Stimulated activated CD4-positive, alpha-beta T cell treated with anti-CD3 and anti-CD28 coated beads, Interleukin-12 subunit alpha, Interleukin-12 subunit beta, amount 100 ng/mL, for 4 hours (primary cell): ENCODE measurements at regions not wholly inside any gene's neighbourhood (a gene's known extent, or its start where the extent isn't known, plus 50 kb on each side); places are given as distances from the start of the nearest gene placed in this dataset.

Experiments
- DNase-seq: peaks from one replicate; pipeline ENCODE4 v3.0.0-alpha.2; 2020

GRCh38 chr5:68432682-68433081 lies 217.1 kb downstream of the PIK3R1 start:
- peak; percentile 7 for DNase-seq

- no peak for DNase-seq
Measured at GRCh38 chr5:68433526-68433922, 218.0 kb downstream of the PIK3R1 start.

- DNase-seq: peak; percentile 89
Measured at GRCh38 chr5:68433923-68434879, 218.6 kb downstream of the PIK3R1 start.

GRCh38 chr5:68435611-68436010 lies 220.1 kb downstream of the PIK3R1 start:
- DNase-seq: no peak

- DNase-seq: no peak
Measured at GRCh38 chr5:68436686-68437520, 221.3 kb downstream of the PIK3R1 start.

GRCh38 chr5:68438876-68439275 lies 223.3 kb downstream of the PIK3R1 start:
- no peak for DNase-seq

- no peak for DNase-seq
Measured at GRCh38 chr5:68440245-68440644, 224.7 kb downstream of the PIK3R1 start.

- DNase-seq: no peak
Measured at GRCh38 chr5:68440651-68441050, 225.1 kb downstream of the PIK3R1 start.

GRCh38 chr5:68441309-68442073 lies 225.9 kb downstream of the PIK3R1 start:
- DNase-seq: no peak

GRCh38 chr5:68443091-68443490 lies 227.5 kb downstream of the PIK3R1 start:
- DNase-seq: no peak

- DNase-seq: no peak
Measured at GRCh38 chr5:68444048-68444447, 228.5 kb downstream of the PIK3R1 start.

GRCh38 chr5:68444833-68445232 lies 229.3 kb downstream of the PIK3R1 start:
- DNase-seq: no peak

- DNase-seq: no peak
Measured at GRCh38 chr5:68445257-68446069, 229.9 kb downstream of the PIK3R1 start.

GRCh38 chr5:68446070-68446357 lies 230.5 kb downstream of the PIK3R1 start:
- DNase-seq: no peak

GRCh38 chr5:68446487-68446894 lies 230.9 kb downstream of the PIK3R1 start:
- no peak for DNase-seq

- no peak for DNase-seq
Measured at GRCh38 chr5:68447136-68447929, 231.8 kb downstream of the PIK3R1 start.

- no peak for DNase-seq
Measured at GRCh38 chr5:68449380-68449779, 233.8 kb downstream of the PIK3R1 start.

GRCh38 chr5:68450245-68450852 lies 234.8 kb downstream of the PIK3R1 start:
- DNase-seq: no peak

GRCh38 chr5:68452286-68452685 lies 236.7 kb downstream of the PIK3R1 start:
- DNase-seq: no peak

GRCh38 chr5:68454172-68454571 lies 238.6 kb downstream of the PIK3R1 start:
- no peak for DNase-seq

- DNase-seq: no peak
Measured at GRCh38 chr5:68454766-68455165, 239.2 kb downstream of the PIK3R1 start.
